MM.1S (cell line): ENCODE measurements at regions not wholly inside any gene's neighbourhood (a gene's known extent, or its start where the extent isn't known, plus 50 kb on each side); places are given as distances from the start of the nearest gene placed in this dataset.

Experiments
- DNase-seq: peaks from one replicate; pipeline ENCODE4 v3.0.0-alpha.2; 2015
- H2AFZ ChIP-seq: fragments of 300-600 bp; sonication (generic); 2 replicates; pipeline ENCODE4 v1.6.0; 2016; ENCODE audit warnings: antibody characterized with exemption, low read length
- H3F3A ChIP-seq: fragments of 300-600 bp; sonication (generic); 2 replicates; pipeline ENCODE4 v1.6.1; 2016; ENCODE audit warnings: mild to moderate bottlenecking, antibody characterized with exemption, low read length, moderate library complexity, mixed read lengths; ENCODE audit not compliant: insufficient read depth
- H3K27ac ChIP-seq: fragments of 300-600 bp; sonication (generic); 2 replicates; pipeline ENCODE4 v1.5.1; 2016; ENCODE audit warnings: mild to moderate bottlenecking, low read length
- H3K27me3 ChIP-seq: fragments of 300-600 bp; sonication (generic); replicated peaks from 2 replicates; pipeline ENCODE4 v1.6.0; 2016; ENCODE audit warnings: low read length; ENCODE audit not compliant: insufficient read depth
- H3K36me3 ChIP-seq: fragments of 300-600 bp; sonication (generic); replicated peaks from 2 replicates; pipeline ENCODE4 v1.6.1; 2016; ENCODE audit warnings: mild to moderate bottlenecking, low read length, mixed read lengths; ENCODE audit not compliant: insufficient read depth
- H3K4me1 ChIP-seq: fragments of 300-600 bp; sonication (generic); 2 replicates; pipeline ENCODE4 v1.6.1; 2016; ENCODE audit warnings: low read length, mixed read lengths
- H3K4me2 ChIP-seq: fragments of 300-600 bp; sonication (generic); 2 replicates; pipeline ENCODE4 v1.6.0; 2016; ENCODE audit warnings: low read depth, low read length
- H3K4me3 ChIP-seq: fragments of 300-600 bp; sonication (generic); 2 replicates; pipeline ENCODE4 v1.5.1; 2016; ENCODE audit warnings: low read length, mixed read lengths
- H3K79me2 ChIP-seq: fragments of 300-600 bp; sonication (generic); 2 replicates; pipeline ENCODE4 v1.6.1; 2016; ENCODE audit warnings: mixed run types, low read length, mixed read lengths
- H3K9ac ChIP-seq: fragments of 300-600 bp; sonication (generic); 2 replicates; pipeline ENCODE4 v1.6.1; 2016; ENCODE audit warnings: low read length, mixed read lengths
- H3K9me2 ChIP-seq: fragments of 300-600 bp; sonication (generic); replicated peaks from 2 replicates; pipeline ENCODE4 v1.6.1; 2016; ENCODE audit warnings: mild to moderate bottlenecking, low read length, mixed read lengths; ENCODE audit not compliant: insufficient read depth
- H3K9me3 ChIP-seq: fragments of 300-600 bp; sonication (generic); replicated peaks from 2 replicates; pipeline ENCODE4 v1.6.1; 2016; ENCODE audit warnings: mild to moderate bottlenecking, low read length, mixed read lengths; ENCODE audit not compliant: insufficient read depth
- H4K20me1 ChIP-seq: fragments of 300-600 bp; sonication (generic); 2 replicates; pipeline ENCODE4 v1.6.1; 2016; ENCODE audit warnings: mild to moderate bottlenecking, low read length, moderate library complexity, mixed read lengths; ENCODE audit not compliant: insufficient read depth
- CTCF ChIP-seq: fragments of 300-600 bp; sonication (generic); IDR thresholded peaks from 2 replicates; pipeline ENCODE4 v1.5.1; 2016; ENCODE audit warnings: antibody characterized with exemption, low read length, mixed read lengths
- EZH2 ChIP-seq: fragments of 300-600 bp; sonication (generic); optimal IDR thresholded peaks from 2 replicates; pipeline ENCODE3; 2017; ENCODE audit warnings: low read depth, mild to moderate bottlenecking, antibody characterized with exemption, low read length, mixed read lengths
- EZH2phosphoT487 ChIP-seq: fragments of 300-600 bp; sonication (generic); IDR thresholded peaks from 2 replicates; pipeline ENCODE4 v1.6.1; 2018; ENCODE audit warnings: antibody characterized with exemption, low read length

GRCh38 chr2:166628478-166629136, 134.6 kb upstream of the SCN7A start:
- Histone ChIP-seq H4K20me1 (no peaks in the 10 kb centered on the region), H3K4me2 (no peak overlapping the region), H2AFZ (no peak overlapping the region), H3K9me2 (no peaks in the 10 kb centered on the region), H3K4me3 (no peak overlapping the region), H3K36me3 (no peaks in the 10 kb centered on the region), H3K9me3 (no peaks in the 10 kb centered on the region), H3K79me2 (no peaks in the 10 kb centered on the region), H3K27ac (no peak overlapping the region), H3K9ac (no peak overlapping the region), H3F3A (no peaks in the 10 kb centered on the region), H3K4me1 (no peaks in the 10 kb centered on the region), H3K27me3 (no peaks in the 10 kb centered on the region)
- TF ChIP-seq CTCF (no peak), EZH2phosphoT487 (no peak)
- DNase-seq = no peak

GRCh38 chr2:166627893-166628292, 133.8 kb upstream of the SCN7A start:
- no peaks in the 10 kb centered on the region for H3K9me2 ChIP-seq
- no peak overlapping the region for H3K4me2 ChIP-seq
- H3K4me1 ChIP-seq = no peaks in the 10 kb centered on the region
- H3K4me3 ChIP-seq = no peak overlapping the region
- H3K9me3 ChIP-seq = no peaks in the 10 kb centered on the region
- no peaks in the 10 kb centered on the region for H3F3A ChIP-seq
- no peaks in the 10 kb centered on the region for H4K20me1 ChIP-seq
- no peak overlapping the region for H2AFZ ChIP-seq
- no peak overlapping the region for H3K27ac ChIP-seq
- TF ChIP-seq CTCF (no peak), EZH2 (no peak)
- no peaks in the 10 kb centered on the region for H3K79me2 ChIP-seq
- no peak for DNase-seq
- H3K9ac ChIP-seq = no peak overlapping the region
- H3K27me3 ChIP-seq = no peaks in the 10 kb centered on the region
- H3K36me3 ChIP-seq = no peaks in the 10 kb centered on the region

GRCh38 chr2:166625670-166626069, 131.6 kb upstream of the SCN7A start:
- Histone ChIP-seq H3K79me2 (no peaks in the 10 kb centered on the region), H3K4me1 (no peaks in the 10 kb centered on the region), H2AFZ (no peak overlapping the region), H3F3A (no peaks in the 10 kb centered on the region), H4K20me1 (no peaks in the 10 kb centered on the region), H3K27me3 (no peaks in the 10 kb centered on the region), H3K27ac (no peak overlapping the region), H3K36me3 (no peaks in the 10 kb centered on the region), H3K9ac (no peak overlapping the region), H3K9me3 (no peaks in the 10 kb centered on the region), H3K4me3 (no peak overlapping the region), H3K4me2 (no peak overlapping the region), H3K9me2 (no peaks in the 10 kb centered on the region)
- TF ChIP-seq CTCF = no peak
- TF ChIP-seq EZH2 = no peak
- TF ChIP-seq EZH2phosphoT487 = no peak
- no peak for DNase-seq
